IPS-NIHi7 (cell line): ENCODE measurements at regions not wholly inside any gene's neighbourhood (a gene's known extent, or its start where the extent isn't known, plus 50 kb on each side); places are given as distances from the start of the nearest gene placed in this dataset.
A peak's percentile ranks its signal among the peaks of the same experiment; 100 is the strongest.

Experiments
- DNase-seq: peaks from one replicate; pipeline ENCODE4 v3.0.0; 2012; ENCODE audit warnings: mixed read lengths; ENCODE audit errors: extremely low spot score

DNA sequence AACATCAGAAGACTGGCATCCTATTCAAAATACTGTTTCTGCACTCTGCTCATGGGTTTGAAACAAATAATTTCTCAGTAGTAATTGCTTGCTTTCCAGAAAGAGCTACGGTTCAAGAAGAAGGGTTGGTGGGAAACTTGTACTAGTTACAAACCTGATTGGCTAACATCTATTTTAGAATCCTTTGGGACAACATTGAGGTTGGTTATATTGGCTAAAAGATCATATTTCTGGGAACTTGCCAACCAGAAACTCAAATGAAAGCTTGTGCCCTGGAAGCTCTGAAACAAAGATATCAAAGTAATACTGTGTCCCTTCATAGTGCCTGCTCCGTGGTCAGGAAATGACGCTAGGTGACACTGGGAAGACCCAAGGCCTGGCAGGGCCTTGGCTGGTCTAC lies 141.7 kb downstream of the LACC1 start:
- DNase-seq, result no peak

DNA sequence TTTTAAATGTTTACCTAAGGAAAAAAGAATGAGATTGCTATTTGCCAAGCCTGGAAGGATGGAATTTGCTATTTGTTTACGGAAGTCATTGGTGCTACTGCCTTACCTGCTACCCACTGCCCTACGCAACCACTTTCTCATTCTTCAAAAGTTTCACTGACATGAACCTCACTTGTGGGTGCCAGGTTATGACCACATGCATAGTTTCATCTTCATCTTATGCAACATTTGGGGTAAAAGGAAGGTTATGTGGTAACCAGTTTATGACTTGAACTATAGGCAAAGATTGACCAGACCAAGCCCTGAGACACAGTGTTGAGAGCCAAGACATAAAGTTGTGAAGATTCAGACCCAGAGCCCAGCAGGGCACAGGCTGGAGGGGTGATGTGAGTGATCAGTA lies 142.5 kb downstream of the LACC1 start:
- no peak for DNase-seq

- DNase-seq, result no peak
Measured at GRCh38 chr13:44024167-44024845, 144.6 kb downstream of the LACC1 start.

GRCh38 chr13:44024846-44025195 lies 145.1 kb downstream of the LACC1 start:
- no peak for DNase-seq

DNA sequence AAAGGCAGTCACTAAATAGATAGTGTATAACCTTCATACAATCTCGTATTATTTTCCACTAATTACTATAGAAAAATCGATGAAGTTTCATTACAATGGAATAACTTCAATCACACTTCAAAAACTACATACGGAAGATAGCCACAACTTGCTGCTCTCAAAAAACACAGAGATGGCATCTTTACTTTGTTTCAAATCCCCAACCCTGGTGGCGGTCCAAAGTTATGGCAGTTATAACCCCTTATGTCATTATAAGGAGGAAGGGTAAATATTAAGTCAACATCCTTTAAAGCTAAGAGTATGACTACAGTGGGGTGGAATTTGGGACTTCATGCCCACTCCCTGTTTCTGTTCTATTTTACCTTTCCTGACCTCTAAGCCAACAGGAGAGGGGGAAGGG lies 146.5 kb downstream of the LACC1 start:
- no peak for DNase-seq

- no peak for DNase-seq
Measured at GRCh38 chr13:44028734-44029133, 149.0 kb downstream of the LACC1 start.

- no peak for DNase-seq
Measured at GRCh38 chr13:44030615-44031014, 150.9 kb downstream of the LACC1 start.

GRCh38 chr13:44031555-44031954 lies 151.9 kb downstream of the LACC1 start:
- peak; percentile 26 for DNase-seq

- DNase-seq, result no peak
Measured at GRCh38 chr13:44032802-44033201, 153.1 kb downstream of the LACC1 start.

DNA sequence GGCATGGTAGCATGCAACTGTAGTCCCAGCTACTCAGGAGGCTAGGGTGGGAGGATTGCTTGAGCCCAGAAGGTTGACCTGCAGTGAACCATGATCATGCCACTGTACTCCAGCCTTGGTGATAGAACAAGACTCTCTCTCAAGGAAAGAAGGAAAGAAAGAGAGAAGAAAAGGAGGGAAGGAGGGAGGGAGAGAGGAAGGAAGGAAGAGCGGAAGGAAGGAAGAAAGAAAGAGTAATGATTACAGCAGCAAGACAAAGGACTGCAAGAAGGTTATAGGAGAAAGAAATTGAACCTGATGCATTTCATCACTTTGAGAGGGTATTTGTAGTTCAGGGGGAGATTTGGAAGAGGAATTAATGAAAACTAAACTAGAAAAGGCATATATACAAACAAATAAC lies 155.7 kb downstream of the LACC1 start:
- no peak for DNase-seq

- no peak for DNase-seq
Measured at GRCh38 chr13:44040070-44040817, 160.5 kb downstream of the LACC1 start.

DNA sequence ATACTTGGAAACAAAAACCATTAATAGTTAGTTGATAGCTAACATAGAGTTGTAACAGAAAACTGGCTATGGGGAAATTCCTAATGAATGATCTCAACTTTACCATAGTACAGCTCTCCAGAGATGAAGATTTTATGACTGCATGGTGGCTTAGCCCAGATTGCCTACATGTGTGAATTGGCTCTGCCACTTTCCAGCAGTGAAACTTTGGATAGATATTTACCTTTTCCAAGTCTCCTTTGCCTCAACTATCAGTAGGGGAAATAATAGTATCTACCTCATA lies 161.1 kb downstream of the LACC1 start:
- no peak for DNase-seq

DNA sequence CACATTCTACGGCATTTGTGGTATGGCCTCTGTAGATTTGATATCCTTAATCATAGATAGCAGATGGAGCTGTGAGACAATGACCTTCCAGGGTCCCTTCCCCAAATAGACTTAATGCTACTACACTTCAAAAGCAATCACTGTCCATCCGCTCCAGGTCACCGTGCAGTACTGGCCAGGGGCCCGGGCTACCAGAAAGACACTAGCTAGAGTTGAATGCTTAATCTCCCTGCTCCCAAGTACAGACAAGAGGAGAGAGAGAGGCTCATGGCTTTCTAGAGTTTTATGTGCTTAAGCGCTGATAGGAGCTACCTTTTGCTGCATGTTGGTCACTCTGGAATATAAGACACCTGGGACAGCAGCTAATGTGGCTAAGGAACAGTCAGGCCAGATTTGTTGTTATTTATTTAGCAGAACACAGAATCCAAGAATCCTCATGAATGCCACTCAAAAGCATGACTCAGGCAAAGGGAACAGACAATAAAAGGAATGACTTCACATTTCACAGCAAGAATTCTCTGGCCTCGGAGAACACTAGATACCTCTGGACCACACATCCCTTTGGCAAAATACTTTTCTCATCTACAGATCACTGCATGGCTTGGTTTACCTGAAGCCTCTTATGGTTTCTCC lies 165.0 kb downstream of the LACC1 start:
- DNase-seq, result no peak

DNA sequence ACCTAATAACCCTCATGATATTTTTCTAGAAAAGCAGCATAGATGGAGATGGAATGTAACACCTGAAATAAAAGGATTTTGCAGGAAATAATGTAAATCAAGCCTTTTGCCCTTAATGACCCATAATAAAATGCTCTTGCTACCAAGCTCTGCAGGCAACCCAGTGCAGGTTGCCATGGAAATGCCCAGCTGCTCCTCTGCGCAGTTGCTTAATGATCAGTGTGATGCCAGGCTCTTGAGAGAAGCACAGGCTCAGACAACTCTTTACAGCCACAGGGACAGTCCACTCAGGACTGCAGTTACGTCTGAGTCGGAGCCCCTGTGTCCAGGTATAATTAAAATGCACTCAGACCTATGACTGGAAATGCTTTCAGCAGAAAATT lies 165.5 kb downstream of the LACC1 start:
- no peak for DNase-seq

DNA sequence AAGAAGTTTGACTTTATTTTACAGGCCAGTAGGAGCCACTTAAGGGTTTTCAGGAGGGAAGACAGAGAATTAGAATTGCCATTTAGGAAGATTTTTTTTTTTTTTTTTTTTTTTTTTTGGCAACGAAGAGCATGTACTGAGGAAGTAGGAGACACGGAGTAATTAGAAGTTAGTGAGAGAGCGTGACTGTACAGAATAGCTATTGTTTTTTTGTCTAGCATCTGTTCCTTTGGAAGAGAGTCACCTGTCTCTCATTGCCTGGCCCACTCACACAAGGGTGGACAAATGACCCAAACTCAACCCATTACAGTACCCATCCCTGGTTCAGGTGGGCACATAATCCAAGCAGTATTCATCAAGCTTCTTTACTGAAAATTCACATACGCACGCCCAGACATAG lies 166.7 kb downstream of the LACC1 start:
- DNase-seq, result no peak

DNA sequence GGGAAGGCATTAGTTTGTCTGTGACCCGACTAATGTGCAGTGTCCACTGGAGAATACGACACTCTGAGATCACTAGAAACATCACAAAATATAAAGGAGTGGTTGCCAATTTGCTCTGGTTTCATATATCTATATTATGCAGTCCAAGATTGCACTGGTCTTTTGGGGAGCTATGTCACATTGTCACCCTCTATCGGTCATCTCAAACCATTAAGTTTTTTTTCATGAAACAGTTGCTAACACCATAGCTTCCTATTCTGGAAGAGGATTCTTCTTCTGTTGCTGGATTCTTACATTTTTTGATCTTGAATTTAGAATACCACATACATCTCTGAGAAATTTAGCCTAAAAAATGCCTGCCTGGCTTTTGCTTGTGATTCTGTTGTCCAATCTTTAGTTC lies 168.6 kb downstream of the LACC1 start:
- no peak for DNase-seq

DNA sequence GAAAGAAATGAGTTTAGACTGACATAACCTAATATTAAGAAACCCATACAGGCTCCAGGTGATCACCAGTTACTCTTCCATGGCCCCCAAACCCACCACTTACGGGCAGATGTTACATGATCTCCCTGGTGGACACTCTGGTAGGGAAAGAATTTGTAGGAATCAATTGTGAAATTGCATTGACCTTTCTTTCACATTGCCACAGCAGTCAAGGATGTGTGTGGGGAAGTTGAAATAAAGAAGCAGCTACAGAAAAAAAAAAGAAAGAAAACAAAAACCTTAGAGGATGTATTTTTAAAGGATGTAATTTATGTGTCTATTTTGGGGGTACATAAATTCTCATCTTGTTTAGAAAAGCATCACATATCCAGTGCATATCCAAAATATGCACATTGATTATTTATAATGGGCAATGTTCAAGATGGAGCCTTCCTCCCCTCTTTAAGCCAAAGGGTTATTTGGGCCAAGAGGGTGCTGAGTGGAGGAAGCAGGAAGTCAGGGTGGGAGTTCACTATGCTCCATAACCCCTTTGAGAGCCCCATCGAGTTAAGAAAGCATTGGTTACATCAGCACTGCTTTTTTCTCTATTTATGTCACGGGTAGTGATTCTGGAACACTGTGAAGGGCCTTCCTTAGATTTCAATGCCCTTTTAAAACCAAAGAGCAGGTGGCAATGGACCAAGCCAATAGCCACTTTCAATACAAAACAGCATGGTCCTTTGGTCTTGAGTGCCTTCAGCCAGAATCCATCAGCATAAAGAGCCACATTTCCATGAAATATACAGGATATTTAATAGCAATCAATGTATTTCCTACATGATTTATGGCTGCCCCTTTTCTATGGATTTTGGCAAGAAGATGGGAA lies 169.6 kb downstream of the LACC1 start:
- no peak for DNase-seq

DNA sequence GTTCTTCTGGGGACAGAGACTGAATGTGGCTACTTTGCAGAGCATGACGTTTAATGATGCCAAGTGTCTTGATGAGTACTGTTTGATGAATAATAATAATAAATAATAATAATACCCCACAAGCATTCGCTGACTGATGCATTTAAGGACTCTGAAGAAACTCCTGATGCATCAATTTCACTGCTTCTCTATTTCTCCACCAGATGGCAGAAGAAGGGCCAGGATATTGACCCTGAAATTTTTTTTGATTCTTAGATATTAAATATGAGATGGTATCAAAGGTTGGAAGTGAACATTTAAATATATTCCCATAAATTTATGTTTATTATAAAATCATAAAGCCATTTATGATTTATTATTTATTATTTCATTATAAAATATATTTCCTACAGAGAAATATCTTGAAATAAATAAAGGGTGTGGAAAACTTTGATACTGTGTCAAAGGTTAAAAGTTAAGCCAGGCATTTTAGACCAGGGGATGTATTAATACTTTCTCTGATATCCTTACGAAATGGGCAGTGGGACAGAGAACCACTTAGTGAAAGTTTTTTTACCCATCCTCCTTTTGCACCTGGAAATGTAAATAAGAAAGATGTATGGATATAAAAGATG lies 170.9 kb downstream of the LACC1 start:
- DNase-seq, result no peak

DNA sequence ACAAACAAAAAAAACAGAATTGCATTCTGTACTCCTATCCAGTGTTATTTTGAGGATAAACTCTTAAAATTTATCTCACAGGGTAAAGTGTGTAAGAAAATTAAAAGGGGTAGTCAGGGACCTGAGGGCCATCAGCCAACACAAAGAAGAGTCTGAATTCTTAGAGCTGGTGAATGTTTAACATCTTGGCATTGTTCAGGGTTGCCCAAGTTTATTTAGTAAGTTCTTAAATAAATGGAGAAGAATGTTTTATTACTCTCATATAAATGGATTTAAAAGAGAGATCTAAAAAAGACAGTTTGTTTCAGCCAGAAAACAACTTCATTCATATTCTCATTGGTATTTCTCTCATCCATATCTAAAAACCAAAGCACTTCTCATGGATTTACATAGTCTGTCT lies 171.7 kb downstream of the LACC1 start:
- no peak for DNase-seq

DNA sequence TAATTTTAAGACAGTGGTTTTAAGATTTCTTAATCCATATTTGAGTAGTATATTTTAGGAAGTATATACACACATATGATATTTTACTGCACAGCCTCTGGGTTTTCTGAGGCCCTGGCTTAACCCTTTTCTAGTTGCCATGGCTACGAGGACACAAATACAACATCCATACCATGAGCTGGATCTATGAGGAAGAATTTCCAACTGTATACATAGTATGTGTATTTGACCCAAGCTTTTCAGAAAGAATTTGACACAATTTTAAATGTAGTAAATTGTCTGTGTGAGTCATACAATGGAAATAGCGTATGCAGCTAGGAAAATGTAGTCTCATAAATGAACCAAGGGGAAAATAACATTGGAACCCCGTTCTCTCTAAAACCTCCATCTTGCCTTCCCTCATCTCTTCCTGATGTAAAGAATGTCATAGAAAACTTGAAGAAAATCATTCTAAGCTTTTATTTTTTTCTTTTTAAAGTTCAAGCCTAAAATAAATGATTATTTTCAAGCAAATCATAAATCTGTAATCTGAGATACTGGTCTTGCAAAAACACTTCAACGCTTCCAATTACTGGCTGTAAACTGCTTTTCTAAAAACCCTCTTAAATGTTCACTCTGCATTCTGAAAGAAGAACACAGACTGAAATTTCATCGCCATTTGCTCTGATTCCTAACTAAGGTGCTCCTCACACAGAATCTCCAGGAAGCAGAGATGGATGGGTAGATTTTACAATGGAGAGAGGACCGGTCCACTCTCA lies 172.4 kb downstream of the LACC1 start:
- DNase-seq, result no peak

- DNase-seq, result peak; percentile 26
Measured at GRCh38 chr13:44052780-44053184, 173.1 kb downstream of the LACC1 start.
